ENCODE measurements at regions not wholly inside any gene's neighbourhood (a gene's known extent, or its start where the extent isn't known, plus 50 kb on each side); places are given as distances from the start of the nearest gene placed in this dataset.

DNA sequence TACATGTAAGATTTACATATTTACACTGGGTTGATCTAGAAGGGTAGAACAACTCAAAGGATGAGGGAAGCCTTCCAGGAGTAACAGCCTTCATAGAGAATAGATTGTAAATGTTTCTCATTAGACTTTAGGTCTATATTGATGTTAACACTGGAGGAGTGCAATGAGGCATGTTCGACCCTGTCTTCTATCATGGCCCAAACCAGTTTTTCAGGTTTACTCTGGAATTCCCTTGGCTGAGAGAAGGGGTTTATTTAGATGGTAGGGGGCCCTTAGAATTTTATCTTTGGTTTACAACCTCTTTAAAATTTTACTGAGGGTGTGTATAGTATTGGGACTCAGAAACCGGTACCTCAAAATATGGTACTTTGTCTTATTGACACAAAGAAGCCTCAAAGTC is 634.9 kb upstream of the PIK3C3 start:
- Histone ChIP-seq H3K9me3 (ENCODE audit: insufficient read depth in 2 of 2, low read depth in 1 of 2, low read length in 1 of 2) (peaks cover 0 to 3% of the 10 kb centered on the region in 2 experiments; a peak in 2 of 4 replicates), H3K79me1 (ENCODE audit: low read depth, low read length) (no peaks in the 10 kb centered on the region), H3K36me3 (ENCODE audit: control insufficient read depth in 2 of 4, insufficient read depth in 4 of 4, low read length in 3 of 4) (peaks cover 0 to 6% (median 2%) of the 10 kb centered on the region in 4 experiments; a peak in 2 of 8 replicates), H2BK20ac (ENCODE audit: low read length) (no peak overlapping the region), H3K27ac (ENCODE audit: low read depth, low read length) (no peak overlapping the region), H2BK120ac (replicated peaks; ENCODE audit: low read depth, low read length) (no peak overlapping the region), H2AFZ (ENCODE audit: low read length) (no peak overlapping the region), H3K18ac (ENCODE audit: extremely low read depth, low read length) (no peak overlapping the region), H3K9ac (replicated peaks in 1 of 4; ENCODE audit: extremely low read depth in 1 of 4, low read depth in 3 of 4, low read length in 3 of 4) (no peak overlapping the region), H3K23me2 (ENCODE audit: low read depth, low read length) (no peaks in the 10 kb centered on the region), H2BK5ac (ENCODE audit: low read depth, low read length) (no peak overlapping the region), H4K5ac (ENCODE audit: insufficient read length, low read depth, low read length) (no peak overlapping the region), H4K20me1 (replicated peaks in 1 of 2; ENCODE audit: control insufficient read depth in 1 of 2, insufficient read depth in 2 of 2, low read length in 2 of 2) (no peaks in the 10 kb centered on the region), H3K79me2 (ENCODE audit: control insufficient read depth in 1 of 2, insufficient read depth in 2 of 2, low read length in 2 of 2) (no peaks in the 10 kb centered on the region), H3K56ac (replicated peaks; ENCODE audit: insufficient read length, low read depth, low read length) (no peak overlapping the region), H3K4me1 (replicated peaks in 1 of 4; ENCODE audit: control insufficient read depth in 3 of 4, insufficient read depth in 4 of 4, low read length in 3 of 4) (no peaks in the 10 kb centered on the region), H3K27me3 (replicated peaks in 1 of 4; ENCODE audit: control insufficient read depth in 3 of 4, extremely low read depth in 1 of 4, insufficient read depth in 3 of 4, low read length in 3 of 4) (no peaks in the 10 kb centered on the region), H3K4me2 (ENCODE audit: insufficient read depth in 1 of 2, low read depth in 2 of 2, low read length in 2 of 2) (no peak overlapping the region), H3K4me3 (ENCODE audit: extremely low read depth in 1 of 4, insufficient read depth in 2 of 4, low read depth in 3 of 4, low read length in 4 of 4) (no peak overlapping the region), H4K91ac (replicated peaks; ENCODE audit: insufficient read length, low read length) (no peak overlapping the region), H3K14ac (ENCODE audit: insufficient read length) (no peak overlapping the region), H3K23ac (ENCODE audit: insufficient read length) (no peak overlapping the region), H4K8ac (ENCODE audit: extremely low read depth, insufficient read depth, low read length) (no peak overlapping the region), H2BK15ac (ENCODE audit: low read length) (no peak overlapping the region), H2AK5ac (ENCODE audit: low read depth, low read length) (no peak overlapping the region), H3K4ac (replicated peaks; ENCODE audit: insufficient read length, low read depth, low read length) (no peak overlapping the region), H2BK12ac (ENCODE audit: low read depth, low read length) (no peak overlapping the region)
- WGBS, 2 experiments (ENCODE audit: extremely low coverage in 1 of 2, insufficient coverage in 1 of 2, insufficient read length in 1 of 2, insufficient replicate concordance in 2 of 2, low coverage in 1 of 2, low lambda C conversion rate in 2 of 2, missing lambda C conversion rate in 1 of 2): 98% methylated on average over 2 of the region's 2 CpGs; no CpG with 5 or more reads in 1 of the 2 experiments
- no peak for DNase-seq (ENCODE audit: low read depth in 1 of 2, low spot score in 2 of 2)
- FAIRE-seq: no peak
- ChIA-PET POLR2A (ENCODE audit: partially characterized antibody) (no interaction called here), CTCF (ENCODE audit: partially characterized antibody) (no interaction called here)
- TF ChIP-seq BACH1 (IDR thresholded peaks at IDR 0.05; ENCODE audit: low read length): no peak
- TF ChIP-seq, protein P1, sequence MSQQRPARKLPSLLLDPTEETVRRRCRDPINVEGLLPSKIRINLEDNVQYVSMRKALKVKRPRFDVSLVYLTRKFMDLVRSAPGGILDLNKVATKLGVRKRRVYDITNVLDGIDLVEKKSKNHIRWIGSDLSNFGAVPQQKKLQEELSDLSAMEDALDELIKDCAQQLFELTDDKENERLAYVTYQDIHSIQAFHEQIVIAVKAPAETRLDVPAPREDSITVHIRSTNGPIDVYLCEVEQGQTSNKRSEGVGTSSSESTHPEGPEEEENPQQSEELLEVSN (IDR thresholded peaks at IDR 0.05): no peak
- TF ChIP-seq RBBP5 (IDR thresholded peaks at IDR 0.05; ENCODE audit: borderline replicate concordance, low read depth, low read length): no peak
- no peak for TF ChIP-seq POU5F1 (IDR thresholded peaks at IDR 0.05; ENCODE audit: low read depth, low read length)
- no peak for TF ChIP-seq NRF1 (IDR thresholded peaks at IDR 0.05; ENCODE audit: low read depth, low read length)
- no peak for TF ChIP-seq NANOG (IDR thresholded peaks at IDR 0.05; ENCODE audit: insufficient read depth, low read depth, low read length, poor library complexity, severe bottlenecking)
- TF ChIP-seq POLR2A (IDR thresholded peaks at IDR 0.05; ENCODE audit: control extremely low read depth in 1 of 2, low read depth in 2 of 2, low read length in 2 of 2): no peak
- TF ChIP-seq RXRA (IDR thresholded peaks at IDR 0.05; ENCODE audit: insufficient read depth, low read depth, low read length): no peak
- no peak for TF ChIP-seq TAF7 (optimal IDR thresholded peaks at IDR 0.05; ENCODE audit: borderline replicate concordance, low read depth, low read length)
- TF ChIP-seq CBX8 (IDR thresholded peaks at IDR 0.05; ENCODE audit: borderline replicate concordance, low read depth, low read length): no peak
- TF ChIP-seq SRF (IDR thresholded peaks at IDR 0.05; ENCODE audit: low read depth, low read length): no peak
- TF ChIP-seq CTBP2 (IDR thresholded peaks at IDR 0.05; ENCODE audit: borderline replicate concordance, insufficient read depth, insufficient read length, low read length): no peak
- TF ChIP-seq HDAC6 (IDR thresholded peaks at IDR 0.05; ENCODE audit: low read depth, low read length): no peak
- TF ChIP-seq EP300 (IDR thresholded peaks at IDR 0.05; ENCODE audit: borderline replicate concordance in 1 of 2, low read depth in 2 of 2, low read length in 2 of 2): no peak

Measured in H1 (cell line).